Left ventricle myocardium inferior (tissue), 1 donor: ENCODE measurements at regions not wholly inside any gene's neighbourhood (a gene's known extent, or its start where the extent isn't known, plus 50 kb on each side); places are given as distances from the start of the nearest gene placed in this dataset.

Experiments used
- DNase-seq: peaks from one replicate; pipeline ENCODE4 v3.0.0-alpha.2; 2020
- H3K27ac ChIP-seq: fragments of 200-600 bp; replicated peaks from 2 replicates; pipeline ENCODE4 v1.8.0; 2021
- H3K27me3 ChIP-seq: fragments of 200-600 bp; 2 replicates; pipeline ENCODE4 v1.8.0; 2021; ENCODE audit warnings: low read depth
- H3K36me3 ChIP-seq: fragments of 200-600 bp; 2 replicates; pipeline ENCODE4 v1.8.0; 2021
- H3K4me1 ChIP-seq: fragments of 200-600 bp; 2 replicates; pipeline ENCODE4 v1.8.0; 2021
- H3K4me3 ChIP-seq: fragments of 200-600 bp; 2 replicates; pipeline ENCODE4 v1.8.0; 2021; ENCODE audit warnings: mild to moderate bottlenecking, moderate library complexity
- H3K9me3 ChIP-seq: fragments of 200-600 bp; replicated peaks from 2 replicates; pipeline ENCODE4 v1.8.0; 2021
- intact Hi-C: fragments of 100-400 bp; cut with micrococcal nuclease; formaldehyde crosslinking; loops from one replicate; pipeline ENCODE4 v1.11.0; 2022
- TF ChIP-seq, protein P1 (sequence below): fragments of 200-600 bp; IDR thresholded peaks from 2 replicates; pipeline ENCODE4 v1.8.0; 2021; ENCODE audit warnings: antibody characterized with exemption, mild to moderate bottlenecking, borderline replicate concordance
- donor health status: DM: no; HTN: yes; CAD: no; lungs with severe emphysema.

DNA sequence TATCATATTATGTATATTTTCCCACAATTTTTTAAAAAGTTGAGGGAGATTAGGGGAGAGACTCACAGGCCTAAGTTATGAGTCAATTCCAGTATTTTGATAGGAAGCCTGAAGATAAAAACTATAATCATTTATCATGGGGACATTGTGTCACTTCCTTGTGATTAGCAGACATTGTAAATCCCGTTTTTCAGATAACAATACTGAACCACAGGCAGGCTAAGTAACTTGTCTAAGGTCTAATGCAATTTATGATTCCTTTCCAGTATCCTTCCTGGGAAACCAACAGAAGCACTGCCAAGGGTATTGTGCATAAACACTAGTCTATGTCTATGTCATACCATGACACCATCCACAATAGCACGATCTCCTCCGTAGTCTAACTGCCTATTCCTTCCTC is 235.2 kb upstream of the PIK3C3 start:
- no peak for DNase-seq
- H3K27me3 ChIP-seq = no peaks in the 10 kb centered on the region
- no peak overlapping the region for H3K4me3 ChIP-seq
- intact Hi-C loops = no loop called here
- no peak overlapping the region for H3K27ac ChIP-seq
- no peaks in the 10 kb centered on the region for H3K9me3 ChIP-seq
- H3K36me3 ChIP-seq = no peaks in the 10 kb centered on the region
- H3K4me1 ChIP-seq = no peaks in the 10 kb centered on the region
- TF ChIP-seq, protein P1, sequence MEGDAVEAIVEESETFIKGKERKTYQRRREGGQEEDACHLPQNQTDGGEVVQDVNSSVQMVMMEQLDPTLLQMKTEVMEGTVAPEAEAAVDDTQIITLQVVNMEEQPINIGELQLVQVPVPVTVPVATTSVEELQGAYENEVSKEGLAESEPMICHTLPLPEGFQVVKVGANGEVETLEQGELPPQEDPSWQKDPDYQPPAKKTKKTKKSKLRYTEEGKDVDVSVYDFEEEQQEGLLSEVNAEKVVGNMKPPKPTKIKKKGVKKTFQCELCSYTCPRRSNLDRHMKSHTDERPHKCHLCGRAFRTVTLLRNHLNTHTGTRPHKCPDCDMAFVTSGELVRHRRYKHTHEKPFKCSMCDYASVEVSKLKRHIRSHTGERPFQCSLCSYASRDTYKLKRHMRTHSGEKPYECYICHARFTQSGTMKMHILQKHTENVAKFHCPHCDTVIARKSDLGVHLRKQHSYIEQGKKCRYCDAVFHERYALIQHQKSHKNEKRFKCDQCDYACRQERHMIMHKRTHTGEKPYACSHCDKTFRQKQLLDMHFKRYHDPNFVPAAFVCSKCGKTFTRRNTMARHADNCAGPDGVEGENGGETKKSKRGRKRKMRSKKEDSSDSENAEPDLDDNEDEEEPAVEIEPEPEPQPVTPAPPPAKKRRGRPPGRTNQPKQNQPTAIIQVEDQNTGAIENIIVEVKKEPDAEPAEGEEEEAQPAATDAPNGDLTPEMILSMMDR = no peak

DNA sequence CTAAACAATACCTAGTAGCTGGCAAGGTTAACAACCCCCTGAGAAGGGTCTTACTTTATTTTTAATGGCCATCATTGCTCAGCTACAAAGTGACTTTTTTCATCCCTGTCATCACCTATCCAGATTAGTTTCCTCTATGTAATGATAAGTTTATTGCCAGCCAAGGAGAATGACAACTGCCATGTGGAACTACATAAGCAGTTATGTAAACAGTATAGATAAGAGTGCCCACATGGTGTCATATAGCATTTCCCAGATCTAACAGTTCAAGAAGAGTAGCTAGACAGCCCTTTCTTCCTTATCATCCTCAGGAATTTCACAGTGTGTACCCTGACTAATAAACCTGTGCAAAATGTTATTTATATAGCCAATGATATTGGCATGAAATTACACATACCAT is 240.2 kb upstream of the PIK3C3 start:
- no peaks in the 10 kb centered on the region for H3K9me3 ChIP-seq
- H3K36me3 ChIP-seq = no peaks in the 10 kb centered on the region
- DNase-seq = no peak
- H3K27ac ChIP-seq = no peak overlapping the region
- TF ChIP-seq, protein P1 = no peak
- H3K4me1 ChIP-seq = no peaks in the 10 kb centered on the region
- intact Hi-C loops = no loop called here
- H3K4me3 ChIP-seq = no peak overlapping the region
- no peaks in the 10 kb centered on the region for H3K27me3 ChIP-seq

DNA sequence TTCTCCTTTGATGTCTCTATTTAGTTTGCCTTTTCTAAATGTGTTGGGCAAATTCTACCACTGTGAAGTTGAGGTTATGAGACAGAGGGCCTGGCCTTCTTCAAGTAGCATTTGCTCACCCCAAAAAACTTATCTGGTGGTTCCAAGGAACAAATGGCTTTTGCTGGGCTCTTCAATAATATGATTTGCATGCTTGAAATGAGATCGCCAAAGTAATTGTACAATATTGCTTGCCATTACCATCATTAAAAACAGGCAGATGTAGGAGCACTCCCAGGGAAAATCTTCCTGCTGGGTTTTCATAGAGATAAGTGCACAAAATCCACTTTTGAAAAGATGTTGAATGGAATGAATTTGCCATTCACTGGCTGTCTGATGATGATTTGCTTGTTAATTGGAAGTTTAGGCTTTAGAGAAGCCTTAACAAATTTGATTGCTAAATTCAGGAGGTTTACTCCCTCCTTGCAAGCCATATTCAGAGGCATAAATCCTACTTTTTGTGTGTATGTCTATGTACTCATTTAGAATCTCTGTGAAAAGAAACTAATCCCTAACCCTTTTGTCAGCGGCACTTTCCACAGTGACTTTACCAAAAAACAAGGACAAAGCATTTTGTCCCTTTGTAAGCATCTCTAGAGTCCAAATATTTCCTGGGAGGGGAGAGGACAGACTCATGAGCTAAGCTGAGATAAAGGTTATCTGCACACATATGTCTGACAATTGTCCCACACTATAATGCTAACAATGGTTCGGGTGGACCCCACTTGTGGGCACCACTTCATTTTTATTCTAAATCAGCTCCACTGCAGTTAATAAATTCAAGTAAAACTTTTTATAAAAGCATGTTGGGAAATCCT is 240.8 kb upstream of the PIK3C3 start:
- TF ChIP-seq, protein P1 = no peak
- no peaks in the 10 kb centered on the region for H3K27me3 ChIP-seq
- intact Hi-C loops = no loop called here

DNA sequence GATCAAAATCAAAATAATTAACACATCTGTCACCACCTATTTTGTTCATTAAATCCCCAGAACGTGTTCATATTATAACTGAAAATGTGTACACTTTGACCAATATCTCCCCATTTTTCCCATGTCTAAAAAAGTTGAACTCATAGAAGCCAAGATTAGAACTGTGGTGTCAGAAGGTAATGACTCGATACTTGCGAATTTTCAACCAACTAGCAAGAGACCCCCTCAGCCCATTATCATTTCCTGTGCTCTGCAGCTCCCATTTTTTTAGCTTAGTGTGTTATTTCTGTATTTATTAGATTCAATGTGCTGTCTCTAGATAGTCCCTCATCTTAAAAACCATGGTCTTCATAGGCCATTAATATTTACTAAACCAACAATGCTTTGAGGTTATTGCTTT is 248.7 kb upstream of the PIK3C3 start:
- Histone ChIP-seq H3K36me3 (no peaks in the 10 kb centered on the region), H3K27ac (no peak overlapping the region), H3K4me1 (no peaks in the 10 kb centered on the region), H3K27me3 (no peaks in the 10 kb centered on the region), H3K9me3 (no peaks in the 10 kb centered on the region), H3K4me3 (no peak overlapping the region)
- TF ChIP-seq, protein P1 = no peak
- intact Hi-C loops = no loop called here
- no peak for DNase-seq

More for the DNA sequence above, 240.8 kb upstream of the PIK3C3 start:
- no peaks in the 10 kb centered on the region for H3K36me3 ChIP-seq
- H3K4me1 ChIP-seq = no peaks in the 10 kb centered on the region
- no peak for DNase-seq
- no peaks in the 10 kb centered on the region for H3K9me3 ChIP-seq
- no peak overlapping the region for H3K4me3 ChIP-seq
- H3K27ac ChIP-seq = no peak overlapping the region

DNA sequence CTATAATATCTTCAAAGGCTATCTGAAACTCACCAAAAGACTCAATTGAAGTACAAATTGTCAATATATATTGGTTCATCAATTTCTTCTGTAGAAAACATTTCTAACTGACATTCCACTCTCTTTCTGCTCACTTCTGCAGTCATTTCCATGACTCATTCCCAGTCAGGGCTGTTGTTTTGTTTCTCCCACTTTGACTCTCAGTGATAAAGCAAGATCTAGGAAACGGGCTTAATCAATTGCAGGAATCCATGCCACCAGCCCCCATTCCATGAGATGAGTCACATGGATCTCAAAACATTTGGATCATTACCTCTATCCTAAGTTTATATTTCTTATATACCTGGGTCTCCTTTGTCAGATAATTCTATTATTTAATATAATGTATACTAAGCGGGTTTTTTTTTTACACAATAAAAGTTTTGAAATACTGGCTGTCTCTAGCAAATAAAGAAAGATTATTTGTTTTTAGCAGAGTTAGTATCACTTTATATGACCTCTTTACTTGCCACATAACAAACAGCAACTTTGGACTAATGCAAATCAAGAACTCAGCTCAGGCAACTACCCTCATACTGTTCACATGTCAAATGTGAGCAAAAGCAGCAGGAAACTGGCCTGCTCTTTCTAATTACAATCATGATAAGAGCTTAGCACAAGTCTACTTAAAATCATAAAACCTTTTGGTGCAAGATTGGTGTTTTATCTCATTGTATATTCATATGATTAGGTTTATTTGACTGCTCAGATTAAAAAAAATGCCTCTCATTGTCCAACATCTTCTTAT is 251.1 kb upstream of the PIK3C3 start:
- H3K4me1 ChIP-seq = no peaks in the 10 kb centered on the region
- no peaks in the 10 kb centered on the region for H3K27me3 ChIP-seq
- no peaks in the 10 kb centered on the region for H3K9me3 ChIP-seq
- no peak for DNase-seq
- no peaks in the 10 kb centered on the region for H3K36me3 ChIP-seq
- intact Hi-C loops = no loop called here
- TF ChIP-seq, protein P1 = no peak
- no peak overlapping the region for H3K4me3 ChIP-seq
- H3K27ac ChIP-seq = no peak overlapping the region
